ENCODE measurements at regions not wholly inside any gene's neighbourhood (a gene's known extent, or its start where the extent isn't known, plus 50 kb on each side); places are given as distances from the start of the nearest gene placed in this dataset.

- Histone ChIP-seq H3K79me2 (ENCODE audit: control insufficient read depth, low read length) (no peaks in the 10 kb centered on the region), H3K4me1 (ENCODE audit: control insufficient read depth, low read length) (no peaks in the 10 kb centered on the region), H3K27ac (ENCODE audit: low read depth, low read length) (no peak overlapping the region), H3K9me3 (ENCODE audit: control insufficient read depth, insufficient read depth, low read length) (no peaks in the 10 kb centered on the region), H3K9me2 (replicated peaks; ENCODE audit: control insufficient read depth, low read length) (no peaks in the 10 kb centered on the region), H4K20me1 (ENCODE audit: control insufficient read depth, insufficient read depth, low read depth, low read length) (no peaks in the 10 kb centered on the region), H3K36me3 (ENCODE audit: control insufficient read depth, low read length) (no peaks in the 10 kb centered on the region), H3K27me3 (ENCODE audit: control insufficient read depth, low read length) (no peaks in the 10 kb centered on the region), H3F3A (ENCODE audit: control insufficient read depth, insufficient read depth) (no peaks in the 10 kb centered on the region), H3K4me3 (ENCODE audit: low read length) (no peak overlapping the region), H3K4me2 (ENCODE audit: low read length) (no peak overlapping the region)
- no peak for TF ChIP-seq EZH2phosphoT487 (IDR thresholded peaks at IDR 0.05; ENCODE audit: borderline replicate concordance, low read length)
- TF ChIP-seq CTCF (IDR thresholded peaks at IDR 0.05; ENCODE audit: low read depth, low read length, poor library complexity, severe bottlenecking): no peak
Measured at GRCh38 chr2:21664083-21664482, 540.3 kb downstream of the TDRD15 start.

GRCh38 chr2:21667638-21668037 lies 543.9 kb downstream of the TDRD15 start:
- H4K20me1 ChIP-seq (ENCODE audit: control insufficient read depth, insufficient read depth, low read depth, low read length): no peaks in the 10 kb centered on the region
- no peak overlapping the region for H3K4me3 ChIP-seq (ENCODE audit: low read length)
- TF ChIP-seq CTCF (IDR thresholded peaks at IDR 0.05; ENCODE audit: low read depth, low read length, poor library complexity, severe bottlenecking) (no peak), EZH2phosphoT487 (IDR thresholded peaks at IDR 0.05; ENCODE audit: borderline replicate concordance, low read length) (no peak)
- no peaks in the 10 kb centered on the region for H3K36me3 ChIP-seq (ENCODE audit: control insufficient read depth, low read length)
- no peak overlapping the region for H3K27ac ChIP-seq (ENCODE audit: low read depth, low read length)
- H3K9me3 ChIP-seq (ENCODE audit: control insufficient read depth, insufficient read depth, low read length): no peaks in the 10 kb centered on the region
- no peaks in the 10 kb centered on the region for H3K27me3 ChIP-seq (ENCODE audit: control insufficient read depth, low read length)
- no peaks in the 10 kb centered on the region for H3K4me1 ChIP-seq (ENCODE audit: control insufficient read depth, low read length)
- H3F3A ChIP-seq (ENCODE audit: control insufficient read depth, insufficient read depth): no peaks in the 10 kb centered on the region
- H3K4me2 ChIP-seq (ENCODE audit: low read length): no peak overlapping the region
- H3K9me2 ChIP-seq (replicated peaks; ENCODE audit: control insufficient read depth, low read length): no peaks in the 10 kb centered on the region
- H3K79me2 ChIP-seq (ENCODE audit: control insufficient read depth, low read length): no peaks in the 10 kb centered on the region

GRCh38 chr2:21668078-21668710 lies 544.4 kb downstream of the TDRD15 start:
- Histone ChIP-seq H3K4me3 (ENCODE audit: low read length) (no peak overlapping the region), H4K20me1 (ENCODE audit: control insufficient read depth, insufficient read depth, low read depth, low read length) (no peaks in the 10 kb centered on the region), H3K27me3 (ENCODE audit: control insufficient read depth, low read length) (no peaks in the 10 kb centered on the region), H3K4me1 (ENCODE audit: control insufficient read depth, low read length) (no peaks in the 10 kb centered on the region), H3K9me3 (ENCODE audit: control insufficient read depth, insufficient read depth, low read length) (no peaks in the 10 kb centered on the region), H3K9me2 (replicated peaks; ENCODE audit: control insufficient read depth, low read length) (no peaks in the 10 kb centered on the region), H3K79me2 (ENCODE audit: control insufficient read depth, low read length) (no peaks in the 10 kb centered on the region), H3K27ac (ENCODE audit: low read depth, low read length) (no peak overlapping the region), H3K36me3 (ENCODE audit: control insufficient read depth, low read length) (no peaks in the 10 kb centered on the region), H3K4me2 (ENCODE audit: low read length) (no peak overlapping the region), H3F3A (ENCODE audit: control insufficient read depth, insufficient read depth) (no peaks in the 10 kb centered on the region)
- TF ChIP-seq EZH2phosphoT487 (IDR thresholded peaks at IDR 0.05; ENCODE audit: borderline replicate concordance, low read length): no peak
- no peak for TF ChIP-seq CTCF (IDR thresholded peaks at IDR 0.05; ENCODE audit: low read depth, low read length, poor library complexity, severe bottlenecking)
